GM12878 (cell line): ENCODE measurements at regions not wholly inside any gene's neighbourhood (a gene's known extent, or its start where the extent isn't known, plus 50 kb on each side); places are given as distances from the start of the nearest gene placed in this dataset.

Experiments
- BCL3 ChIP-seq: IDR thresholded peaks from 2 replicates; pipeline ENCODE4 v1.6.1; 2011; ENCODE audit warnings: borderline replicate concordance, low read depth, mild to moderate bottlenecking, moderate library complexity, low read length; ENCODE audit not compliant: insufficient read depth, poor library complexity, severe bottlenecking
- BMI1 ChIP-seq: fragments of 450-650 bp; IDR thresholded peaks from 2 replicates; pipeline ENCODE4 v1.6.1; 2016; ENCODE audit warnings: mild to moderate bottlenecking, moderate library complexity, borderline replicate concordance
- CBX5 ChIP-seq: sonication (generic); IDR thresholded peaks from 2 replicates; pipeline ENCODE4 v1.6.1; 2016; ENCODE audit warnings: low read depth, moderate library complexity, mild to moderate bottlenecking, inconsistent platforms
- CTCF ChIP-seq, 3 experiments: IDR thresholded peaks in 2 of 3; conservative IDR thresholded peaks in 1 of 3; 2 replicates each; pipeline ENCODE4 v1.5.1; 2011; ENCODE audit warnings: low read depth in 3 of 3, low read length in 3 of 3, mild to moderate bottlenecking in 3 of 3, control low read depth in 2 of 3, moderate library complexity in 2 of 3, inconsistent platforms in 1 of 3, mixed read lengths in 1 of 3; ENCODE audit not compliant: control insufficient read depth in 2 of 3, insufficient read depth in 1 of 3; ENCODE audit errors: extremely low read depth in 1 of 3
- ESRRA ChIP-seq: IDR thresholded peaks from 2 replicates; pipeline ENCODE4 v1.6.1; 2012; ENCODE audit warnings: mild to moderate bottlenecking, low read length, improper control_type of control experiment
- EZH2 ChIP-seq: IDR thresholded peaks from 2 replicates; pipeline ENCODE4 v1.6.1; 2012; ENCODE audit warnings: low read depth, mild to moderate bottlenecking, control low read depth, inconsistent platforms, low read length, borderline replicate concordance; ENCODE audit not compliant: control insufficient read depth
- MAX ChIP-seq: IDR thresholded peaks from 2 replicates; pipeline ENCODE4 v1.6.1; 2012; ENCODE audit warnings: low read depth, low read length, improper control_type of control experiment
- PAX8 ChIP-seq: fragments of 450-650 bp; IDR thresholded peaks from 2 replicates; pipeline ENCODE4 v1.6.1; 2017; ENCODE audit warnings: mild to moderate bottlenecking, moderate library complexity
- PML ChIP-seq: IDR thresholded peaks from 2 replicates; pipeline ENCODE4 v1.6.1; 2012; ENCODE audit warnings: low read length, inconsistent platforms
- POLR2AphosphoS5 ChIP-seq: IDR thresholded peaks from 2 replicates; pipeline ENCODE4 v1.6.1; 2011; ENCODE audit warnings: mild to moderate bottlenecking, low read length, inconsistent platforms
- RCOR1 ChIP-seq: conservative IDR thresholded peaks from 2 replicates; pipeline ENCODE4 v1.6.1; 2012; ENCODE audit warnings: low read depth, low read length, improper control_type of control experiment
- REST ChIP-seq: IDR thresholded peaks from 2 replicates; pipeline ENCODE4 v1.6.1; 2012; ENCODE audit warnings: mild to moderate bottlenecking, low read depth, low read length
- YY1 ChIP-seq: IDR thresholded peaks from 2 replicates; pipeline ENCODE4 v1.6.1; 2011; ENCODE audit warnings: low read depth, mild to moderate bottlenecking, low read length
- ZBTB11 ChIP-seq: fragments of 450-650 bp; formaldehyde crosslinking; IDR thresholded peaks from 2 replicates; pipeline ENCODE4 v1.5.0; 2022; ENCODE audit warnings: mild to moderate bottlenecking, missing genetic modification characterization

- TF ChIP-seq POLR2AphosphoS5 (no peak), PAX8 (no peak), RCOR1 (no peak), YY1 (no peak), PML (no peak), BCL3 (no peak), EZH2 (no peak), ZBTB11 (CRISPR knock-in tag) (no peak), CBX5 (no peak), ESRRA (no peak), BMI1 (no peak), CTCF (IDR thresholded peaks at IDR 0.05 in 2 of 3, conservative IDR thresholded peaks at IDR 0.05 in 1 of 3; ENCODE audit: control insufficient read depth in 2 of 3, extremely low read depth in 1 of 3, insufficient read depth in 1 of 3, low read depth in 3 of 3, low read length in 3 of 3) (no peak), REST (no peak), MAX (no peak)
These were observed 132.8 kb upstream of the MGMT start for GRCh38 chr10:129334266-129334665.
